GM18861 (cell line): ENCODE measurements at regions not wholly inside any gene's neighbourhood (a gene's known extent, or its start where the extent isn't known, plus 50 kb on each side); places are given as distances from the start of the nearest gene placed in this dataset.
"Not testable (repeated sequence)": the region's sequence is repeated elsewhere in the genome, so short reads cannot be mapped to it uniquely, and the experiment has no call there.

Experiments used
- ATAC-seq: cut with Tn5 transposase; IDR thresholded peaks from one replicate; pipeline ENCODE4 v1.9.1; 2021; ENCODE audit not compliant: unreplicated experiment

DNA sequence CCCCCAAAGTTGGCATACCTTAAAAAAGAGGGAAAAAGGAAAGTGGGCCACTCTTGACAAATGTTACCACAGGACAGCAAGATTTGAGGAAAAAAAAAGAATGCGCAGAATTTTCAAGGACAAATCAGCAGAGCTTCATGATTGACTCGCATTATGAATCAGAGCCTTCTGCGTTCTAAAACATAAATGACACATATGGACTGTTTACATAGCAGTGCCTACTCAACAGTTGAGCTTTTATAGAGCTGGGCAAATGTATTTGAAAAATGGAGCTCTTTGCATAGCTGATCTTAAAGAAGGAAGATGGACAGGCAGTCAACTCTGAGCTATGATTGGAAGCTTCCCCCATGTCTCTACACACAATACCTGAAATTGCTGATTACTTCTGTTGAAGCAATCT lies 213.2 kb upstream of the NT5E start:
- no peak for ATAC-seq

DNA sequence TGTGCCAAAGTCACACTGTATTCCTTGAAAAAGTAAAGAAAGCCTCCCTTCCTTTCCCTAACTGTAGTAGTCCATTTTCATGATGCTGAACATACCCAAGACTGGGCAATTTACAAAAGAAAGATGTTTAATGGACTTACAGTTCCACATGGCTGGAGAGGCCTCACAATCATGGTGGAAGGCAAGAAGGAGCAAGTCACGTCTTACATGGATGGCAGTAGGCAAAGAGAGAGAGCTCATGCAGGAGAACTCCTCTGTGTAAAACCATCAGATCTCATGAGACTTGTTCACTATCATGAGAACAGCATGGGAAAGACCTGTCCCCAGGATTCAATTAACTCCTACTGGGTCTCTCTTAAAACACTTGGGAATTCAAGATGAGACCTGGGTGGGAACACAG lies 222.5 kb upstream of the NT5E start:
- ATAC-seq = not testable (repeated sequence)

DNA sequence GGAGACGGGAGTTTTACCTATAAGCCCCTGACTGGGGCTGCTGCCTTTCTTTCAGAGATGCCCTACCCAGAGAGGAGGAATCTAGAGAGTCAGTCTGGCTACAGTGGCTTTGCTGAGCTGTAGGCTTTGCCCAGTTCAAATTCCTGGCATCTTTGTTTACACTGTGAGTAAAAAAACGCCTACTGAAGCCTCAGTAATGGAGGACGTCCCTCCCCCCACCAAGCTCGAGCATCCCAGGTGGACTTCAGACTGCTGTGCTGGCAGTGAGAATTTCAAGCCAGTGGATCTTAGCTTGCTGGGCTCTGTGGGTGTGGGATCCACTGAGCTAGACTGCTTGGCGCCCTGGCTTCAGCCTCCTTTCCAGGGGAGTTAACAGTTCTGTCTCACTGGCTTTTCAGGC lies 237.1 kb upstream of the NT5E start:
- not testable (repeated sequence) for ATAC-seq

DNA sequence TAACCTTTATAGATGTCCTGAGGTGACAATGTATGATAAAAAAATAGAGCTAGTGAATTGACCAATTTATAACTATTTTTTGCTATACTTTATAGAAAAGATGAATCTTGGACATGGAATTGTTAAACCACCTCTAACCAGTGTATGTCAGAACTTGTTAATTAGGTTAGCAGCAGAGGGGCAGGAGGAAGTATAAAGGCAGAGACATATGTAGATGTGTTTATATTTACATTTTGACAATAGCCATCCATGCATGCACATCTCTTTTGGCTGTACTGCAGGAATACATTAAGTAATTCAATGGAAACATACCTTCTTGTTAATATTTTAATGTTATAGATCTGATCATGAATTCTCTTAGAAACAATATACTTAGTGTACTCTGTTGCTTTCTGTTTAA lies 254.6 kb upstream of the NT5E start:
- no peak for ATAC-seq

DNA sequence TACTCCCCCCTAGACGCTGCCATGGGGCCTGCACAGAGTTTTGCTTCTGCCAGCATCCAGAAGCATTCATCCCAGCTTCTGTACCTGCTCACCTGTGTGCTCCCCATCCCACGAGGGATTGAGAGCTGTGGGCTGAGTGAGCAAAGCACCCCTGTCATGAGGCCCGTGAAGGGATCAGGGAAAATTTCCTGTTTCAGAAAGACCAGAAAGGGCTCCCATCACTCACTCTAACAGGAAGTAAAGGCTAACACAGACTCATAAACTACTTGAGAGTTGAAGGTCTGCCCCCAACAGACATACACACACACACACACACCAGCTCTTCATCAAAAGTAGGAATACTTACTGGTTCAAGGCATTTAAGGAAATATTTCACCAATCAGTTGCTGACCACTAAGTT lies 256.5 kb upstream of the NT5E start:
- no peak for ATAC-seq

DNA sequence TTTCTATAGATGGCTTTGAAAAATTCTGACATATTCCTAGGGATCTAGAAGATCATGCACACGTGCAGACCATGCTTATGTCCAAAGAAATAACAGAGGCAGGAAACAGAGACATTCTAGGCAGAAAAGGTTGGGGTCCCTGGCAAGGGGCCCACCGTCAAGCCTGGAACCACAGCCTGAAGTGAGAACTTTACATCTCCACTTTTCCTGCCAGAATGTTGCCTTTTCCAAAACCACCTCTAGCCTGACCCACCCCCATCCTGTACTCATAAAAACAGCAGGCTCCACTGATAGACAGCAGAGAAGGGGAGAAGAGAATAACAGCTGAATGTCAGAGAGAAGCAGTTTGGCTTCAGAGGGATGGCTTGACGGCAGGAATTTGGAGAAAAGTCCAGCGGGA lies 257.3 kb upstream of the NT5E start:
- ATAC-seq = no peak

DNA sequence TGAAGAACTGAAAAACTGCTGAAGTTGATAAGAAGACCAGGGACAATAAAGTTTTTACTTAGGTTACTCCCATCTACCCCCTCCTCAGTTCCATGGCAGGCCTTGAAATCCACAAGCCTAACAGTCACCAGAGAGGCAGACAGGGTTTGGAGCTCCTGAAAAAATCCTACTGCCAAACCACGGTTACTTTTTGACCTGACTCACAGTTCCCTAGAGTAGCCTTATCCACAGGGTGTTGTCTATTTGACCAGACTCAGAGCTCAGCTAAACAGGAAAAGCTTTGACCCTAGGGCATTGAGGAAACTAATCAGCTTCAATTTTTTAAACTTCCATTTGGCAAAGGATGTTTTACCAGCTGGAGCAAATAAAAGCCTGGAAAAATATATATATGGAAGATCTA lies 257.7 kb upstream of the NT5E start:
- no peak for ATAC-seq

DNA sequence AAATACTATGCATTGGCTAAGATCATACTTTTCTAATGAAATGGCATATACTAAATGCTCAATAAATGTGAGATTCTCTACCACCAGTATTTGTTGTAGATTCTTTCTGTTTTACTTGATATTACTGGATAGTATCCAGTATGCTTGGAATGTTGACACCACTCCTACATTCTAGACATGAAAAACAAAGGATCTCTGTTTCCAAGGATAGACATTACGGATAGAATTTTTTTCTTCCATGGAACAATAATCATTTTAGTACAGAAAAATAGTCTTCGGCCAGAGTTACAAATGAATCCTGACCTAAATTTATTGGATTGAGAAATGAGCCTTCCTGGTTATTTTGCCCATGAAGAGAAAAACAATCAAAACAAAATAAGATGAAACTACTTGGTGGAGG lies 258.2 kb upstream of the NT5E start:
- no peak for ATAC-seq

DNA sequence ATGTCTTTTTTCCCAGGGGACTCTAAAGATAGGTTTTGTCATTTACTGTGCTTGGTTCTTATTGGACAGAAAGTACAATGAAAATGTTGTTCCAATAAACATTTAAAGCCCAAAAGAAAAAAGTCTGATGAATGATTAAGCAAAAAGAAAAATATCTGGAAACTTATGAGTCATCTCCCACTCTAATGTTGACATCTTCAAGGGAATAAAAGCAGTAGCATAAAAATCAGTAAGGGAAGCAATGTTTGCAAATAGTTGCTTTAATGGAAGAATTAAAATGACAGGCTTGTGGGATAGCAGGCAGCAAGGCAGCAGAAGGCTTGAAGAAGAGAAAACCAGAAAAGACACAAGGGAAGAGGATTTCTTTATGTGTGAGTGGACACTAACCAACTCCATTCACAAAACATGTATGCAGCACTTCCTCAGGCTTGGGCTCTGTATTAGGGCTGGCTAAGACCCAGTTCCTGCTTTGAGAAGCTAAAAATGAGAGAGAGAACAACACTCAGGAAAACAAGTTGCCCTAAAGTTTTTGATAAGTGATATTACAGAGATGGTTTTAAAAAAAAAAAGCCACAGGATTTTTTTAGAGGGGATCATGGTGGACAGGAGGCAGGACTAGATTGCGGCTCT lies 263.2 kb upstream of the NT5E start:
- no peak for ATAC-seq

DNA sequence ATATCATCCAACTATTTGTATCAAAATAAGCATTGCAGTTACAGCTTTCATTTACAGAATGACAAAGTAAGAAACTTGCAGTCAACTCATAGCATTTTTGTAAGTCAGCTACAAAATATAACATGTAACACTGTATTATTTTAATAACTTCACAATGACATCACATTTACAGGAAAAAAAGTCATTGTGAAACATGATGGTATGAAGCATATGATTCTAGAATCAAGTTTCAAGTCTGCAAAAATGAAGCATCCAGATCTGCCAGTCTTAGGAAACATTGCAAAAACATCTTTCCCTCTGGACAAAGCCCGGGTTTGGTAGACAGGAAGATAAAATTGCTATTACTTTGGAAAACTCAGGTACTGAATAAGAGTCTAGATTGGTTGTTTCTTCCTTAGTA lies 263.9 kb upstream of the NT5E start:
- no peak for ATAC-seq

DNA sequence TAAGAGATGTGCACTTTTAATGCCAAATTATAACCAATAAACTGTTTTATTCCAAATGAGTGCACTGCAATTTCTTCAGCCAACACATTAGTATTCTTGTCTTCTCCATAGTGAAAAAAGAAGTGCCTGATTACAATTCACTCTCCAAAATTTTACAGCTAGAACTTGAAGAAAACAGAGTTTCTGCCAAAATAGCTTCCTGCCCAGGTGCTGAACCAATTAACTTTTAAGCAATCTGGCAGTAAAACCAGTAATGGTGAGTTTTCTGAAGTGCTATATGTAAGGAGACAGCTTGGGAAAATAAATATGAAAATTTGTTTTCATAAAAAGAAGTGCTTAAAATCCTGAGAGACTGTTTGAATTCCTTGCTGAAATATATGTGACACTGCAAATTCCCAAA lies 266.0 kb upstream of the NT5E start:
- no peak for ATAC-seq

DNA sequence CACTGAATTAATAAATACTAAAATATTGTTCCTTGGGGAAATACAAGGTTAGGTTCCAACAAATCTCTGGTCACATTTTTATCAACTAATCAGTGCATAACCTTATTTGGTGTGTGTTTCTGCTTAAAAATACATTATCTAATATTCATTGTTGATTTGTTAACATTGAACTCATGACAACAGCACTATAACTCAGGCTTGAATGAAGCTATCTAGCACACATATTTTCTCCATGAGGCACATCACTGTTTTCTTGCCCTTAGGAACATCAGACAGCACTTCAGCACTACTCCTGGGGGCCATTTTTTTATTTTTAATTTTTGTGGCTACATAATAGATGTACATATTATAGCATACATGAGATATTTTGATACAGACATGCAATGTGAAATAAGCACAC lies 277.2 kb upstream of the NT5E start:
- no peak for ATAC-seq

DNA sequence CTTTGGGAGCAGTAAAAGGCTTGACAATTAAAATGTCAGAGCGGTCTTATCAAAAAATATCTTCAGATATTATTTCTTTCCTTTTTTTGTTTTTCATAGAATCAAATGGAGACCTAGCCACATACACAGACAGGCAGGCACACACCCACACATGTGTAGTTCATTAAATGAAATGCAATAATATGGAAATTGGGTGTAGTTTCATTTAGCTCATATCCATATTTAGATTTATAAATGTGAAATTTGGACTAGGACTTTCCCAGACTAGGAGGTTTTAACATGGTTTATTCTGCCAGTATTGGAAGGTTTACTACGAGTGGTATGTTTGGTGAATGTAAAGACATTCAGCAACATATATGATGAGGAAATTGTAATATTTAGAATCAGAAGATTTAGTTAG lies 277.7 kb upstream of the NT5E start:
- no peak for ATAC-seq

DNA sequence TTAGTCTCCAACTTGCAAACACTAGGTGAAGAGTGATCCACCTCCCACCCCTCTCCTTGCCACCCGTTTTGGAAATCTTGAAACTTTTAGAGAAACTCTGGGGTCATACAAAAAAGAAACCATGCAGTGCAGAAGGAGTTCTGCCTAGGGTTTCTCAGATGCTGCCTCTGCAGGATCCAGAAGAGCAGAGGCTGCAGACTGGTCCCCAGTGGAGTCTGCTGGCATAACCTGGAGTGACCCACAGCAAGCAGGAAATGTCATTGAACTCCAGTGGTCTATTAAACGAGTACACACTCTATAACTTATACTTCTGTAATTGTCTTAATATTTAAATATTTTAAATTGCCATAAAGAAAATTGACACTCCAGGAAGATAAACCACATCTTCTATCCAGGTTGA lies 280.7 kb upstream of the NT5E start:
- ATAC-seq = no peak

DNA sequence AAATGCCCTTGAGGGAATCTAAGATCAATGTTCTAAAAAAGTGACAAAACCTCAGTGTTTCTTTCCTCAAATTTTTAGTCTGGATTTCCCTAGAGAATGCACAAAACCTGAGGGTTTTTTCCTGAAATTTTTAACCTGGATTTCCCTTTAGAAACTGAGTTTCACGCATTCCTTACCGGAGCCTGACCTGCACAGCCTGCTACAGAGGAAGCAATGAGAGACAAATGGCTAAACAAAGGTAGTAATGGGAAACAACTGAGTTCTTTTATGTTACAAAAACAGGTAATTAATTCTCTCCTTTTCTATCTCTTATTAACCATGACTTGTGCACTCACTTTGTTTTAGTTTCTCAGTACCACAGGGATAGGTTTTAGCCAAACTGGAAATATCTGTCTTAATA lies 281.7 kb upstream of the NT5E start:
- ATAC-seq = no peak

DNA sequence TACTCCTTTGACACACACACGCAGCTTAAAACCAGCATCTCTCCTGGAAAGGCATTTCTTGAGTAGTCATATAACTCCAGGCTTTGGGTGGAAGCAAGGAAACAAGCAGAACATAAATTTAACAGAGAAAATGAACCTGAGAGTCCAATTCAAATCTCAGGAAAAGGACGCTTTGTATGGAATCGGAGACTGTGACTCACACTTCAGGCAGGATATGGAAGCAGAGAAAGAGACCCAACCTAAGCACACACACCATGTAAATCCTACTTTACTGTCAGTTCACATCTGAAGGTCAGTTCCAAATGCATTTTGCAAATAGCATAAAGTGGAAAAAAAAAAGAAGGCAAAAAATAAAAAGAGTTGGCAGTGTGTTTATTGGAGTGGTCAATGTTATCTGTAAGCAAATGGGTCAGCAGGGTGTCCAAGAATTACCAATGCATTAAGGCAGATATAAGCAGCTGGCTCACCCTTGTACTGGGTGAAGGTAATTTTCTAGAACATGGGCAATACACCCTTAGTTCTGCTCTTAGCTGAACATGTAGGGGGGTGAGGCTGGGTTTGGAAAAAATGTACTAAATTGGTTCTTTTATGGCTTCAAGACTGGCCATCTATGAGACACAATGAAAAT lies 283.7 kb upstream of the NT5E start:
- no peak for ATAC-seq

DNA sequence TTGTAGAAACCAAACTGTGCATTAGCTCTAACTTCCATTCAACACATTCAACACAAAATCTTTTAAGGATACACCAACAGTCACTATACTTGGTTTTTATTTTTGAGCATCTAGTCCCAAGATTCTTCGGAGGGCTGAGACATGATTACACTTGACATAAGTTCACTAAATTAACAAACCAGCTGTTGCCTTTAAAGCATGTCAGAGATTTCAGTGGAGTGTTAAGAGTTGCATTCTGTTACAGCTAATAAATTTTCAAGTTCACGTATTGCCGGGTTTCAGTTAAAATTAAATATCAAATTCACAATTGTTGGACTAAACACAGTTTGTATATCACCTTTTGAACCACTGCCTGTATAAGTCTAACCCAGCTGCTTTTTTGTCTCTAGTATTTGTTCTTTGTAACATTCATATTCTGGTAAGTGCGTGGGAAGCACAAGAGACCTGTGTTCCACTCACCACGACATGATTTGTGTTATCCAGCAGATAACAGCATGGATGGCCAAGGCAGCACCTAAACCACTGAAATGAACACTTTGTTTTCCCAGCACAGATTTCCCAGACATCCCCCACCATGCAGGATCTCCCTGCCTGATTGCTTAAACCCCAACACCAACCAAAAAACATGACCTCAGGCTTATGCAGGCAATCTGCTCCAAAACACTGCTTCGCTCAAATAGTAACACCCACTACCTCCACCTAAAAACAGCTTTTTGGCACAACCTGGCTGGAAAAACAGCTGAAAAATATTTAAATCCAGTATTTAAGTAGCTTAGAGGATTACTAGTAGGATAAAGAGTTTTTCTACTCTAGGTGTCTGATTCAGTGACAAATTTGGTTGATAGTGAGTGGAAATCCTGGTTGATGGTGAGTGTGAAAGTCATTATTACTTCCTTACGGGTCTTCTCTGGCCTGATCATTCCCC lies 286.5 kb upstream of the NT5E start:
- ATAC-seq = no peak

DNA sequence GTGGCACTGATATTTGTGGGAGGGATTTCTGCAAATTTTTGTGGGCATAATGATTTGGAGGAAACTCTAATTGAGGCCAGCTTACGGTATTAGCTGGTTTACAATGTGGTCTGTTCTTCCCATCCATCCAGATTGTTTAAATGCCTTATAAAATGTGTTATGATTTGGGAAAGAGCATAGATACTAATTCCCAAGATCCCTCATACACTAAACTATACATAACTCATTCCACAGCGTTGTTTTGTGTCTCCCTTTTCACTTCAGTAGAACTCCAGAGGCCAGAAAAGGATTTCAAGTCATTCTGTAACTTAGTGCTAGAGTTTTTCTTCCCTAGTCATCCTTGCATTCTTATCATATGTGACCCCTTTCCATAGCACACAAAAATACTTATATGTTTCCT lies 292.6 kb upstream of the NT5E start:
- ATAC-seq = no peak

DNA sequence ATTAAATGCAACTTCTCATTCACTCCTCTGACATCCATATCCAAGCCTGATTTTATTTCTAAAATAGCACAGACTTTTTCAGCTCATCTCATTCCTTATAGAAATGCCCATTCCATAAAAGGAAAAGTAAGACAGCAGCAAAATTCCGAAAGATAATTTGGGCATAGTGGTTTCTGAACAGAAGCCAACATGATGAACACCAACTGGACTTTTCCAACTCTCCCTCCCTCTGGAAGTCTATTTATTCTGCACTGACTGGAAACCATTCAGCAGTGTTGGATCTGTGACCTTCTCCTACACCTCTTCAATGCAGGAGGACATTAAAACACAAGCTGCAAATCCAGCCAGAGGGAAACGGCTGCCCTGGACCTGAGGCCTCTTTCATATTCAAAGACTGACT lies 306.2 kb upstream of the NT5E start:
- no peak for ATAC-seq

DNA sequence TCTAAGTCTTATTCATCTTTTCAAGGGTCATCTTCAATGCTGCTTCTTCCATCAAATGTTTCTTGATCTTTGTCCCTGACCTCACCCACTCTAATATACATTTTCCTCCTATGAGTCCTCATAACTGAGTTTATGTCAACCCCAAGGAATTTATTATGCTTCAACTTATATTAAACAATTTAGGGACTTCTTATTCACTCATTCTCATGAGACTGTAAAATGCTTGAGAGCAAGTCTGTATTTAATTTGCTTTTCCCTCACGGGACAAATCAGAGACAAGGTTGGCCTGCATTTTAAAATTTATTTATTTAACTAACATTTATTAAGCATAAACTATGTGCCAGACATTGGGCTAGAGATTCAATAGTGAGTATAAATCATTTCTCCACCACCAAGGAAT lies 312.0 kb upstream of the NT5E start:
- no peak for ATAC-seq

DNA sequence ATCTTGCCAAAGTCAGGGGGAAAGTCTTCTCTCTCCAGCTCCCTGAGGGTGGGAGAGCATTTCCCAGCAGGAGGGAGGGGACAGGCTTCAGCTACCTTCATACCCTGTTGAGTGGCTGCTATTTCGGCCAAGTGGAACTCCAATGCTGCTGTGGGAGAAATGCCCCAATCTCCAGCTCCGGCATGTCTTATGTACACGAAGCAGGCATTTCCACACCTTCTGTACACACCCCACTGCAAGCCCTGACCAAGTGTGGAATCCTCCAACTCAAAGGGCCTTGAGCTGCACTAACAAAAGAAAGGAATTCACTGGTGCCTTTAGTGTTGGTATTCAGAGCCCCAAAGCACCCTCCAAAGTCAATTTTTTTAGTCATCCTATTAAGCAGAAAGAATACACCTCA lies 313.6 kb upstream of the NT5E start:
- no peak for ATAC-seq

DNA sequence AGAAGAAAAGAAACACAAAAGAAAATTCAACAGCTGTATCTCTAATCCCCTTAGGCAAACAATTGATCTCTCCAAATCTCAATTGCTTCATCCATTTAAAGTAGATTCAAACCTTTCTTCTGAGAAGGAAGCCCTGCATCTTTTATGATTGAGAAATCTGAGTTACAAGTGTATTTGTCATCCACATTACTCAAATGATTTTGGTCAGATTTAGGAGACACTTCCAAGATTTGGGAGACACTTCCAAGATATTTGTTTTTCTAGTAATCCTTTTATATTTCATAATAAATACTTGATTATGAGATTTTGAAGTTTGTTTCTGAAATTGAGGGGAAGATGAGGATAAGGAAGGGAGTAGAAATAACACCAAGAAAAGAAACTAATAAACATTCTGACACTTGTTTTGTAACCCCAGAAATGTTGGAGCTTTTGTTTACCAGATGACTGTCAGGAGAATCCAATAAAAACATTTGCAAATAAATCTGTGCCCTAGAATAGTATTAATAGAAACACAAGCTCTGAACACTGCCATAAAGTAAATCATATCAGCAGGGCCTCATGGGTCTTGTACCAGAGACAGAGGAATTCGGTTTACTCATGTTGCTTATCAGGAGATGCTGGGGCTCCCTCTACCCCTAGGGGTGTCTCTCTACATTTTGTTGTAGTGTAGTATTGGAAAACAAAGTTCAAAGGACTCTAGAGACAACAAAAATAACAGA lies 314.3 kb upstream of the NT5E start:
- no peak for ATAC-seq
